RWPE2 (cell line): ENCODE measurements at regions not wholly inside any gene's neighbourhood (a gene's known extent, or its start where the extent isn't known, plus 50 kb on each side); places are given as distances from the start of the nearest gene placed in this dataset.

Experiments
- ATAC-seq: fragments of 200-7000 bp; cut with Tn5 transposase; 3 replicates; pipeline ENCODE4 v1.9.1; 2021; ENCODE audit warnings: low read depth
- DNase-seq: peaks from one replicate; pipeline ENCODE4 v3.0.0-alpha.2; 2020; ENCODE audit warnings: low spot score
- H3K27ac ChIP-seq: fragments of 450-650 bp; 2 replicates; pipeline ENCODE4 v1.5.1; 2017; ENCODE audit warnings: mild to moderate bottlenecking; ENCODE audit not compliant: poor library complexity, severe bottlenecking
- H3K27me3 ChIP-seq: fragments of 250-450 bp; sonication (Bioruptor Pico); 2 replicates; pipeline ENCODE4 v1.5.1; 2021; ENCODE audit warnings: mild to moderate bottlenecking, moderate library complexity; ENCODE audit not compliant: insufficient read depth, poor library complexity, severe bottlenecking
- H3K36me3 ChIP-seq: fragments of 250-450 bp; sonication (Bioruptor Pico); 2 replicates; pipeline ENCODE4 v1.5.1; 2020; ENCODE audit warnings: low read depth, mild to moderate bottlenecking, moderate library complexity
- H3K4me1 ChIP-seq: fragments of 250-450 bp; sonication (Bioruptor Pico); 2 replicates; pipeline ENCODE4 v1.5.1; 2021; ENCODE audit warnings: mild to moderate bottlenecking, moderate library complexity; ENCODE audit not compliant: insufficient read depth, poor library complexity, severe bottlenecking
- H3K4me3 ChIP-seq: fragments of 250-450 bp; sonication (Bioruptor Pico); 2 replicates; pipeline ENCODE4 v1.5.1; 2021; ENCODE audit warnings: mild to moderate bottlenecking, moderate library complexity; ENCODE audit not compliant: severe bottlenecking
- H3K9me3 ChIP-seq: fragments of 250-450 bp; sonication (Bioruptor Pico); 2 replicates; pipeline ENCODE4 v1.5.1; 2021; ENCODE audit warnings: mild to moderate bottlenecking, moderate library complexity; ENCODE audit not compliant: severe bottlenecking
- TF ChIP-seq, protein P1 (sequence below): fragments of 450-650 bp; IDR thresholded peaks from one replicate; pipeline ENCODE4 v1.5.1; 2017; ENCODE audit warnings: mild to moderate bottlenecking, moderate library complexity; ENCODE audit not compliant: poor library complexity, severe bottlenecking

GRCh38 chr2:175811971-175812370 lies 190.1 kb downstream of the LNPK start:
- H3K4me1 ChIP-seq = no peaks in the 10 kb centered on the region
- ATAC-seq = no peak
- TF ChIP-seq, protein P1, sequence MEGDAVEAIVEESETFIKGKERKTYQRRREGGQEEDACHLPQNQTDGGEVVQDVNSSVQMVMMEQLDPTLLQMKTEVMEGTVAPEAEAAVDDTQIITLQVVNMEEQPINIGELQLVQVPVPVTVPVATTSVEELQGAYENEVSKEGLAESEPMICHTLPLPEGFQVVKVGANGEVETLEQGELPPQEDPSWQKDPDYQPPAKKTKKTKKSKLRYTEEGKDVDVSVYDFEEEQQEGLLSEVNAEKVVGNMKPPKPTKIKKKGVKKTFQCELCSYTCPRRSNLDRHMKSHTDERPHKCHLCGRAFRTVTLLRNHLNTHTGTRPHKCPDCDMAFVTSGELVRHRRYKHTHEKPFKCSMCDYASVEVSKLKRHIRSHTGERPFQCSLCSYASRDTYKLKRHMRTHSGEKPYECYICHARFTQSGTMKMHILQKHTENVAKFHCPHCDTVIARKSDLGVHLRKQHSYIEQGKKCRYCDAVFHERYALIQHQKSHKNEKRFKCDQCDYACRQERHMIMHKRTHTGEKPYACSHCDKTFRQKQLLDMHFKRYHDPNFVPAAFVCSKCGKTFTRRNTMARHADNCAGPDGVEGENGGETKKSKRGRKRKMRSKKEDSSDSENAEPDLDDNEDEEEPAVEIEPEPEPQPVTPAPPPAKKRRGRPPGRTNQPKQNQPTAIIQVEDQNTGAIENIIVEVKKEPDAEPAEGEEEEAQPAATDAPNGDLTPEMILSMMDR = no peak
- no peak overlapping the region for H3K27ac ChIP-seq
- no peak overlapping the region for H3K4me3 ChIP-seq
- peaks cover 3% of the 10 kb centered on the region for H3K9me3 ChIP-seq
- H3K27me3 ChIP-seq = no peaks in the 10 kb centered on the region
- DNase-seq = no peak
- no peaks in the 10 kb centered on the region for H3K36me3 ChIP-seq

GRCh38 chr2:175808858-175809257 lies 193.2 kb downstream of the LNPK start:
- Histone ChIP-seq H3K36me3 (no peaks in the 10 kb centered on the region), H3K9me3 (no peaks in the 10 kb centered on the region), H3K4me1 (no peaks in the 10 kb centered on the region), H3K27ac (no peak overlapping the region), H3K27me3 (no peaks in the 10 kb centered on the region), H3K4me3 (no peak overlapping the region)
- TF ChIP-seq, protein P1 = no peak
- DNase-seq (no peak), ATAC-seq (no peak)

GRCh38 chr2:175808078-175808477 lies 194.0 kb downstream of the LNPK start:
- no peaks in the 10 kb centered on the region for H3K36me3 ChIP-seq
- H3K4me1 ChIP-seq = no peaks in the 10 kb centered on the region
- ATAC-seq = no peak
- H3K9me3 ChIP-seq = no peaks in the 10 kb centered on the region
- no peak overlapping the region for H3K27ac ChIP-seq
- peaks cover 3% of the 10 kb centered on the region for H3K27me3 ChIP-seq
- TF ChIP-seq, protein P1 = no peak
- H3K4me3 ChIP-seq = no peak overlapping the region
- DNase-seq = no peak

GRCh38 chr2:175807031-175807873 lies 194.8 kb downstream of the LNPK start:
- Histone ChIP-seq H3K4me3 (no peak overlapping the region), H3K36me3 (no peaks in the 10 kb centered on the region), H3K27me3 (peaks cover 3% of the 10 kb centered on the region), H3K4me1 (no peaks in the 10 kb centered on the region), H3K9me3 (no peaks in the 10 kb centered on the region), H3K27ac (no peak overlapping the region)
- TF ChIP-seq, protein P1 = no peak
- ATAC-seq = peak; percentile 31; the same call in 1 of the 3 replicates
- no peak for DNase-seq

DNA sequence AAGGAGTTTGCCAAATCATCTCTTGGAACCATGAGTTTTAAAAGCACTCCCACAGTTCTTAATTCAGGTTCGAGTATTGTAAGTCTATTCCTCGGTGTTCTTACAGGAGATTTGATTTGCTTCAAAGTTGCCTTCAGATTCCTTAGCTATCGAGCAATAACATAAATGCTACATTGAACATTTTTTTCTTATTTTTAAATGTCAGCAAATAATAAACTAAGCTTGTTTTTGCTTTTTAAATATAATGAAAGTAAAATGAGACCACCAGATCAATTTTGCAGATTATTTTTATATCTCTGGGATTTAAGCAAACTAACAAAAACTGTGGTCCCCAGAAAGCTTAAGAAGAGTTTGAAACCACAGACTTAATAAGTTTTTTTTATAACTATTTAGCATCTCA lies 195.5 kb downstream of the LNPK start:
- H3K27me3 ChIP-seq = peaks cover 3% of the 10 kb centered on the region
- ATAC-seq = no peak

More for the DNA sequence above, 195.5 kb downstream of the LNPK start:
- no peak for DNase-seq
- Histone ChIP-seq H3K4me1 (no peaks in the 10 kb centered on the region), H3K27ac (no peak overlapping the region), H3K36me3 (no peaks in the 10 kb centered on the region), H3K4me3 (no peak overlapping the region), H3K9me3 (no peaks in the 10 kb centered on the region)
- TF ChIP-seq, protein P1 = no peak
